IPS DF 6.9 (cell line): ENCODE measurements at regions not wholly inside any gene's neighbourhood (a gene's known extent, or its start where the extent isn't known, plus 50 kb on each side); places are given as distances from the start of the nearest gene placed in this dataset.
A peak's percentile ranks its signal among the peaks of the same experiment; 100 is the strongest.

ENCODE experiments used
- DNase-seq: peaks from one replicate; pipeline ENCODE4 v3.0.0-alpha.2; 2013; ENCODE audit warnings: low read depth, low spot score
- H3K27ac ChIP-seq: one replicate; pipeline ENCODE4 v1.5.1; 2013; ENCODE audit warnings: low read length, control low read depth
- H3K27me3 ChIP-seq: 2 replicates; pipeline ENCODE4 v1.6.1; 2013; ENCODE audit warnings: mild to moderate bottlenecking, low read length; ENCODE audit not compliant: control insufficient read depth, insufficient read depth
- H3K36me3 ChIP-seq: 2 replicates; pipeline ENCODE4 v1.6.1; 2013; ENCODE audit warnings: low read length; ENCODE audit not compliant: control insufficient read depth, insufficient read depth
- H3K4me1 ChIP-seq: 2 replicates; pipeline ENCODE4 v1.6.1; 2013; ENCODE audit warnings: low read length; ENCODE audit not compliant: control insufficient read depth, insufficient read depth
- H3K4me3 ChIP-seq: 2 replicates; pipeline ENCODE4 v1.5.1; 2013; ENCODE audit warnings: mild to moderate bottlenecking, low read length
- H3K9me3 ChIP-seq: 2 replicates; pipeline ENCODE4 v1.6.1; 2013; ENCODE audit warnings: low read length, inconsistent platforms; ENCODE audit not compliant: control insufficient read depth, insufficient read depth
- WGBS: extraction: QIAGEN DNeasy Blood & Tissue Kit; methylation state at CpG from one replicate; pipeline ENCODE4 v1.1.7; 2013; ENCODE audit warnings: mixed read lengths, missing lambda C conversion rate; ENCODE audit not compliant: insufficient read length, insufficient coverage; 5-methylcytosine and 5-hydroxymethylcytosine counted together

DNA sequence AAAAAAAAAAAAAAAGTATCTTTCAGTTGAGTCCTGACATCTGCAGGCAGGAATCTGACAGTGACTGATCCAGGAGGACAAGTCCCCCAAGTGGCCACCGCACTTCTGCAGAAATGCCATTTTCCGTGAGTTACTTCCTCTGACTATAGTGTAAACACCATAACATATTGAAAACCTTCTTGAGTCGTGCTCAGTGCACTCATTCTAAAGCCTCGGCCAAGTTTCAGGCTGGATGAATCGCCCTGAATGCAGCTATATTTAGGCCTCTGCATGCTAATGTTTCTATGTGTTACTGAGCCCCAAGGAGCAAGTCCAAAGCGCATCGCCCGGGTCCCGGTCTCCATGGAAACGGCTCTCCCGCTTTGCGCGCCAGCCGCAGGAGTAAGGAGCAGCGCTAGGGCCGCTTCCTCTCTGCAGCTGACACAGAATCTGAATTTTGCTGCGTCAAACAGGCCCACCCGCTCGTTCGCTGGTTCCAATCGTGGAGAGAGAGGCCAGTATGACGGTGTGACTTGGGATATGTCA is 335.4 kb downstream of the MSX2 start:
- H3K27ac ChIP-seq = no peak overlapping the region
- no CpG with 5 or more reads among the region's 22 CpGs for WGBS
- no peaks in the 10 kb centered on the region for H3K27me3 ChIP-seq
- no peaks in the 10 kb centered on the region for H3K36me3 ChIP-seq
- DNase-seq = peak; percentile 43
- H3K9me3 ChIP-seq = no peaks in the 10 kb centered on the region; the same call in 1 of the 2 replicates
- peak overlapping the region; percentile 19; the same call in 1 of the 2 replicates for H3K4me3 ChIP-seq
- peaks cover 2% of the 10 kb centered on the region; the same call in 1 of the 2 replicates for H3K4me1 ChIP-seq

DNA sequence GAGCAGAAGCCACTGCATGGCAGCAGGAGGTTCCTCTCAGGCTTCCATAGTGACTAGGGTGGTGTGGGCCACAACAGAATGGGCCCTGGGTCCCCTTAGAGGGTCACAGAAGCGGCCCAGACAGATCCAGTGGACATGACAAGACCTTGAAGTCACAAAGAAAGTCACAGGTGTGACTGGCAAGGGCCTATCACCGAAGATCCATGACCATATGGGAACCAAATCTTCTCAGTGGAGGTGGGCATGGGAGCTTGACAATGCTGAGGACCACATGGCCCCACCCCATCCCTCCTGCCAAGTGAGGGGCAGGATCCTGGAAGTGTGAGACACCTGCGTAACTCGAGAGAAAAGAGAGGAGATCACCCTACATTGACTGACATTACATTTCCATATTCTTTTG is 332.4 kb downstream of the MSX2 start:
- Histone ChIP-seq H3K4me1 (peaks cover 2% of the 10 kb centered on the region; the same call in 1 of the 2 replicates), H3K36me3 (no peaks in the 10 kb centered on the region), H3K27ac (no peak overlapping the region), H3K9me3 (no peaks in the 10 kb centered on the region; the same call in 1 of the 2 replicates), H3K27me3 (no peaks in the 10 kb centered on the region), H3K4me3 (no peak overlapping the region)
- DNase-seq = no peak
- WGBS = no CpG with 5 or more reads among the region's 4 CpGs

DNA sequence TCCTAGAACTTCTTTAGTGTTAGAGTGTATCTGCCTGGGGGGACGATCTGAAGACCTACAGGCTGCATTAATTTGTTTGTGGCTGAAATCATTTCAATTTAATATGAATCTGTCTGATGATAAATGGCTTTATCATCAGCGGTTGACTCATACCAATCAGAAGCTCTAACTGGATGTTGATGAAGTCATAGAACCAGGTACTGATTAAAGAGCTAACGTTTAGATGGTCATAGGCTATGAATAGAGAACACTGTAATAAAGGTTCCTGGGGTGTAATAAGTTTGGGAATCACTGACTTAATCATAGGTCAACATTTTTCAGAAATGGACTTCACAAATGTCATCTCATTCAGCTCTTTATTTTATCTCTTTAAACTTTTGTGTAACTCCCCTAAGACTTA is 329.9 kb downstream of the MSX2 start:
- Histone ChIP-seq H3K36me3 (no peaks in the 10 kb centered on the region), H3K9me3 (no peaks in the 10 kb centered on the region; the same call in 1 of the 2 replicates), H3K27ac (no peak overlapping the region), H3K4me1 (peaks cover 1% of the 10 kb centered on the region; the same call in 1 of the 2 replicates), H3K4me3 (no peak overlapping the region), H3K27me3 (no peaks in the 10 kb centered on the region)
- no peak for DNase-seq
- no CpG with 5 or more reads among the region's 3 CpGs for WGBS

DNA sequence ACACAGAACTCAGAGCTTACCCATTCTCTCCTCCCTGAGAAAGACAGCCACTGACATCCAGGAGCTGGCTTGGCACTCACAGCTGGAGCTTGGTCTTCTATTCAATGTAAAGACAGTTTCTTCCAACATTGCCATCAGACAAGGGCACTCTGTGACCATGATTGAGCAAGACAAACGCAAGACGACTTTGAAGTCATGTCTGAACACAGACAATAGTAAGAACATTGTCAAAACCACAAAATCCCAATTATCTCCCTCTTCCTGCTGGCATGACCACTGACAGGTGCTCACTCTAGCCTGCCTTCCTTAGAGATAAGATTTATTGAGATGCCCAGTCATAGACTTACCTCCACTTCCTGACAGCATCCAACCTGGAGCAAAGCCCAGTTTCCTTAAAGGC is 328.0 kb downstream of the MSX2 start:
- H3K4me3 ChIP-seq = no peak overlapping the region
- no peak for DNase-seq
- WGBS = no CpG with 5 or more reads among the region's 2 CpGs

DNA sequence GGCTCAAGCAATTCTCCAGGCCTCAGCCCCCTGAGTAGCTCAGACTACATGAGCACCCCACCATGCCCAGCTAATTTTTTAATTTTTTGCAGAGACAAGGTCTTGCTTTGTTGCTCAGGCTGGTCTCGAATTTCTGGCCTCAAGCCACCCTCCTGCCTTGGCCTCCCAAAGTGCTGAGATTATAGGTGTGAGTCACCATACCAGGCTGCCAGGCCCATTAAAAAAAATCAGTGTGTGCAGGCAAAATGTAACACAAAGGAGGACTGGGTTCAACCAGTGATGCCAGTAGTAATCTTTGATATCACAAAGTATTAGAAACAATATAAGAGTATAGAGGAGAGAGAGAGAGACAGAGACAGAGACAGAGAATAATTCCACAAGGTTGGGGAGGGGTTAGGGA is 322.7 kb downstream of the MSX2 start:
- no peak overlapping the region for H3K27ac ChIP-seq
- no peaks in the 10 kb centered on the region for H3K9me3 ChIP-seq
- H3K4me1 ChIP-seq = no peaks in the 10 kb centered on the region
- no CpG with 5 or more reads among the region's 1 CpG for WGBS
- H3K36me3 ChIP-seq = no peaks in the 10 kb centered on the region
- H3K4me3 ChIP-seq = no peak overlapping the region
- H3K27me3 ChIP-seq = no peaks in the 10 kb centered on the region
- DNase-seq = no peak

More for the DNA sequence above, 328.0 kb downstream of the MSX2 start:
- H3K27me3 ChIP-seq = no peaks in the 10 kb centered on the region
- H3K36me3 ChIP-seq = no peaks in the 10 kb centered on the region
- H3K4me1 ChIP-seq = no peaks in the 10 kb centered on the region
- no peak overlapping the region for H3K27ac ChIP-seq
- H3K9me3 ChIP-seq = no peaks in the 10 kb centered on the region; the same call in 1 of the 2 replicates

DNA sequence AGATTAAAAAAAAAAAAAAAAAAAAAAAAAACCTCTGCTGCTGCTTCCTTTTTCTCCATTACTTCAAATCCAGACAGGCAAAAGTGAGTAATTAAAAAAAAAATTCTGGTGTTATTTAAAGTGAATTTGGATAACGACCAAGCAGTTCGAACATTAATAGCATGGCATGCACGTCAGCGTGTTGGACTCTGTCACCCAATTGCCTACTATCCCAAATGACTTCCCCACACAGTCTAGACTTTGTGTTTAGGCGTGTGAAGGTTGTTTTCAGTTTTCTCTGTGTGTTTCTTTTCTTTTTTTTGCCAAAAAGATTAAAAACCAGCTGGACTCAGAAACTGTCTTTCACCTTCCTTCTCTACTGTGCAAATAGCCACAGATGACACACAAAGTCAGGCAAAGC is 321.4 kb downstream of the MSX2 start:
- Histone ChIP-seq H3K27ac (no peak overlapping the region), H3K9me3 (no peaks in the 10 kb centered on the region), H3K4me1 (no peaks in the 10 kb centered on the region), H3K27me3 (no peaks in the 10 kb centered on the region), H3K4me3 (no peak overlapping the region), H3K36me3 (no peaks in the 10 kb centered on the region)
- WGBS = no CpG with 5 or more reads among the region's 5 CpGs
- no peak for DNase-seq

DNA sequence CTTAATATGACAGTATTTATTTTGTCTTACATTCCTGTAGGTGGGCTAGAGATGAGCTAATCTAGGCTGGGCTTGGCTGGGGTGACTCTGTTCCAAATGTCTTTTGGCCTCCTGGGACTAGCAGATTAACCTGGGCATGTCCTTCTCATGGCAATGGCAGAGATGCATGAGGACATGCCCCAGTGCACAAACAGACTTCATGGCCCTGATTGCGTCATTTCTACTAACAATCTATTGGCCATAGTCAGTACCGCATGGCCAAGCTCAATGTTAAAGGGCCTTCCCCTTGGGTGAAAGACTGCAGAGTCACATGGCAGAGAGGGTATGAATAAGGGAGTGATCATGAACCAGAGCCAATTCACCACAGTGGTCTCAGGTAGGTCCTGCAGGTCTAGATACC is 313.4 kb downstream of the MSX2 start:
- Histone ChIP-seq H3K4me3 (no peak overlapping the region), H3K4me1 (no peaks in the 10 kb centered on the region), H3K27ac (no peak overlapping the region), H3K9me3 (no peaks in the 10 kb centered on the region), H3K27me3 (no peaks in the 10 kb centered on the region), H3K36me3 (no peaks in the 10 kb centered on the region)
- no peak for DNase-seq
- WGBS = no CpG with 5 or more reads among the region's 2 CpGs

DNA sequence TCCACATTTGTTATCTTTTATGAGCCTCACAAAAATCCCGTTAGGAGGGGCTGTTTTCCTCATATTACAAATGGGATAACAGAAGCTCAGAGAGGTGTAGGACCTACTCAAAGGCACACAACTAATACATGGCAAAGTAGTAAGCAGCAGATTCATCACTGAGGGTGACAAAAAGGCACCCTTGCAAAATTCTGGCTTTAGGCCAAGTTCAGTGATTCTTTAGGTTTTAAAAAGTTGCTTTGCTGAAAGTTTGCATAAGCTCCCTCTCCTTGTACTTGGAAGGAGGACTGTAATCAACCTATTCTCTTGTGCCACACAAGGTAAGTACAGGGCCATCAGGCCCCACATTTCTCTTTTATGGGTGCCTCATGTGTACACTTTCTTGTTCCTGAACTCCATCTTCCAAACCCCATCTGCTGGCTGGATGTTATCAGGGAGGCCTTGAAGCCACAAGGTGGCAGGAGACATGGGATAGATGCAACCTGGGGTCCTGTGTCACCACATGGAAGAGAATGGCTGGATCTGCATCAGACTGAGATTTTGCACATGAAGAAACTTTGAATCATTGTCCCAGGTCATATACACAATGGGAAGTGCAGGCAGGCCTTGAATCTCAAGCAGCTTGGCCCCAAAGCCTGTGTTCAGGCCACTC is 311.6 kb downstream of the MSX2 start:
- Histone ChIP-seq H3K27ac (no peak overlapping the region), H3K4me3 (no peak overlapping the region), H3K9me3 (no peaks in the 10 kb centered on the region), H3K36me3 (no peaks in the 10 kb centered on the region), H3K27me3 (no peaks in the 10 kb centered on the region), H3K4me1 (no peaks in the 10 kb centered on the region)
- no CpG with 5 or more reads among the region's 1 CpG for WGBS
- no peak for DNase-seq

DNA sequence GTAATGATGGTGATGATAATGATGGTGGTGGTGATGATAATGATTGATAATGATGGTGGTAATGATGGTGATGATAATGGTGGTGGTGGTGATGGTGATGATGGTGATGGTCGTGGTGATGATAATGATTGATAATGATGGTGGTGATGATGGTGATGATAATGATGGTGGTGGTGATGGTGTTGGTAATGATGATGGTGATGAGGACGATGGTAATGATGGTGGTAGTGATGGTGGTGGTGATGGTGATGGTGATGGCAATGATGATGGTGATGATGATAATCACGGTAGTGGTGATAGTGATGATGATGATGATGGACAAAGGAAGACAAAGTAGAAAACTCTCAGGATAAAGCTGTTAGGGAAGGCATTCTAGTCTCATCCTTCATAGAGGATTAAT is 310.5 kb downstream of the MSX2 start:
- no peak for DNase-seq
- Histone ChIP-seq H3K36me3 (no peaks in the 10 kb centered on the region), H3K4me1 (no peaks in the 10 kb centered on the region), H3K9me3 (no peaks in the 10 kb centered on the region), H3K27ac (no peak overlapping the region), H3K27me3 (no peaks in the 10 kb centered on the region), H3K4me3 (no peak overlapping the region)
- 100% methylated on average over 2 of the region's 3 CpGs for WGBS

DNA sequence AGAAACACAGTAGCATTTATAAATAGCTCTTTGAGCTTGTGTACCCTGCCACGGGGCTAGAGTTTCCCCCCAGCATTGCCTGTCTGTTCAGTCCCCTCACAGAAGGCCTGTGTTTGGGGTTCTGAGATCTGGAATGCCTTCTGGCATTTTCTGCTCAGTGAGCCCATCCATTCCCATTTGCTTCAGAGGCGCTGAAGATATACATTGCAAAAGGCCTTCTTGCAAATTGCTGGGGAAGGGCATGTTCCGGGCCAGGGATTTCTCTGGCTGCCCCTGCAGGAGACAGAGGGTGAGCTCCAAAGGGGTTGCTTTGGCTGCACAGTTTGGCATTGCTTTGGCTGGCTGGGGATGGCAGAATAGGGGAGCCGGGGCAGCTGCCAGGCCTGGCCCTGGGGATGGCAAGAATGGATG is 308.4 kb downstream of the MSX2 start:
- H3K27me3 ChIP-seq = no peaks in the 10 kb centered on the region
- no peaks in the 10 kb centered on the region for H3K36me3 ChIP-seq
- no peak overlapping the region for H3K4me3 ChIP-seq
- no CpG with 5 or more reads among the region's 4 CpGs for WGBS
- DNase-seq = no peak
- H3K27ac ChIP-seq = no peak overlapping the region
- H3K9me3 ChIP-seq = no peaks in the 10 kb centered on the region
- H3K4me1 ChIP-seq = no peaks in the 10 kb centered on the region

DNA sequence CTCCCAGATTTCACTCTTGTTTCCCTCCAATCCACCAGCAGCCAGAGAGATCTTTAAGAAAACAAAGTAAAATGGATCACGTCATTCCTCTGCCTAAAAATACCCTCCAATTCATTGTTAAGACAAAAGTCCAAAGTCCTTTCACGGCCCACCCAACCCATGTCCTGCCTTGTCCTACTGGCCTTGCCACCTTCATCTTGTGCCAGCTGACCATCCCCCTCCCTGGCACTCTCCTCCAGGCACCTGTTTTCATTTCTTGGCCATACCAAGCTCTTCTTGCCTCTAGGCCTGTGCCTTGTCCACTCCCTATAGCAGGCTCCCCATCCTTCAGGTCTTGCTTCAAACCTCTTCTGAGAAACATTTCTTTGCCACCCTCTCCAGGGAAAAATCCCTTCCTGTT is 307.6 kb downstream of the MSX2 start:
- no CpG with 5 or more reads among the region's 2 CpGs for WGBS
- H3K9me3 ChIP-seq = no peaks in the 10 kb centered on the region

More for the DNA sequence above, 307.6 kb downstream of the MSX2 start:
- Histone ChIP-seq H3K4me3 (no peak overlapping the region), H3K4me1 (no peaks in the 10 kb centered on the region), H3K36me3 (no peaks in the 10 kb centered on the region), H3K27me3 (no peaks in the 10 kb centered on the region), H3K27ac (no peak overlapping the region)
- no peak for DNase-seq
